ENCODE measurements at regions not wholly inside any gene's neighbourhood (a gene's known extent, or its start where the extent isn't known, plus 50 kb on each side); places are given as distances from the start of the nearest gene placed in this dataset.

DNA sequence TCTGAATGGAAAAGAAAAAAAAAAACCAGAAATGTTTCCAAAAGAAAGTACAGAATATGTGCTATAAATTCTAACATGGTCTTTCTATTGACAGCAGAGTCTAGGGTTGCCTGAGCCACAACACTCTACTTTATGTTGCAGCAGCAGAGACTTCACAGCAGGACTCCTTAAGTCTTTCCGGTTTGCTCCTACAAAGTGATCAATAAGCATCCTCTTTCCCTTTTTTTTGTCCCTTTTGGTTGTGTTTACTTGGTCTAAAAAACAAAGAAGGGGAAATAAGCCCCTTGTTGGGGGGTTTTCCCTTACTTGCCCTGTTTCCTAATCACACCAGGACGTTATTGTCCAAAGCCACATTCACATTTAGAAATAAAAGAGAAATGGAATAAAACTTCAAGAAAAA is 163.1 kb upstream of the MPPED2 start:
- intact Hi-C loops (cut with DNase I): no loop called here
- 59 to 63% (median 60%) methylated on average over 2 of the region's 2 CpGs for WGBS, 3 donors
- no peak overlapping the region for H3K4me3 ChIP-seq
- no peak overlapping the region for H3K27ac ChIP-seq
- ATAC-seq (no peak), DNase-seq (no peak)
- H3K27me3 ChIP-seq (ENCODE audit: insufficient read depth in 3 of 3, low read length in 2 of 3): no peaks in the 10 kb centered on the region
- H3K9me3 ChIP-seq: no peaks in the 10 kb centered on the region
- H3K36me3 ChIP-seq (ENCODE audit: insufficient read depth in 1 of 2, low read depth in 1 of 2): no peaks in the 10 kb centered on the region
- TF ChIP-seq, protein P1, sequence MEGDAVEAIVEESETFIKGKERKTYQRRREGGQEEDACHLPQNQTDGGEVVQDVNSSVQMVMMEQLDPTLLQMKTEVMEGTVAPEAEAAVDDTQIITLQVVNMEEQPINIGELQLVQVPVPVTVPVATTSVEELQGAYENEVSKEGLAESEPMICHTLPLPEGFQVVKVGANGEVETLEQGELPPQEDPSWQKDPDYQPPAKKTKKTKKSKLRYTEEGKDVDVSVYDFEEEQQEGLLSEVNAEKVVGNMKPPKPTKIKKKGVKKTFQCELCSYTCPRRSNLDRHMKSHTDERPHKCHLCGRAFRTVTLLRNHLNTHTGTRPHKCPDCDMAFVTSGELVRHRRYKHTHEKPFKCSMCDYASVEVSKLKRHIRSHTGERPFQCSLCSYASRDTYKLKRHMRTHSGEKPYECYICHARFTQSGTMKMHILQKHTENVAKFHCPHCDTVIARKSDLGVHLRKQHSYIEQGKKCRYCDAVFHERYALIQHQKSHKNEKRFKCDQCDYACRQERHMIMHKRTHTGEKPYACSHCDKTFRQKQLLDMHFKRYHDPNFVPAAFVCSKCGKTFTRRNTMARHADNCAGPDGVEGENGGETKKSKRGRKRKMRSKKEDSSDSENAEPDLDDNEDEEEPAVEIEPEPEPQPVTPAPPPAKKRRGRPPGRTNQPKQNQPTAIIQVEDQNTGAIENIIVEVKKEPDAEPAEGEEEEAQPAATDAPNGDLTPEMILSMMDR (IDR thresholded peaks at IDR 0.05): no peak
- H3K4me1 ChIP-seq: no peaks in the 10 kb centered on the region

- Histone ChIP-seq H3K4me3 (peak overlapping the region; percentile 26), H3K4me1 (peaks cover 4% of the 10 kb centered on the region), H3K27me3 (ENCODE audit: insufficient read depth in 3 of 3, low read length in 2 of 3) (no peaks in the 10 kb centered on the region), H3K9me3 (no peaks in the 10 kb centered on the region), H3K27ac (peak overlapping the region; percentile 79), H3K36me3 (ENCODE audit: insufficient read depth in 1 of 2, low read depth in 1 of 2) (no peaks in the 10 kb centered on the region)
- TF ChIP-seq, protein P1 (IDR thresholded peaks at IDR 0.05): no peak
- WGBS, 3 donors: 30 to 39% (median 32%) methylated on average over 10 of the region's 10 CpGs
- intact Hi-C loops (cut with DNase I): no loop called here
- DNase-seq (no peak), ATAC-seq (peak; percentile 88 to 92 (median 90))
Measured at GRCh38 chr11:30741039-30741550, 154.9 kb upstream of the MPPED2 start.

GRCh38 chr11:30740091-30740490 is 153.9 kb upstream of the MPPED2 start:
- TF ChIP-seq, protein P1 (IDR thresholded peaks at IDR 0.05): no peak
- intact Hi-C loops (cut with DNase I): no loop called here
- H3K27me3 ChIP-seq (ENCODE audit: insufficient read depth in 3 of 3, low read length in 2 of 3): no peaks in the 10 kb centered on the region
- no peak overlapping the region for H3K4me3 ChIP-seq
- no peaks in the 10 kb centered on the region for H3K36me3 ChIP-seq (ENCODE audit: insufficient read depth in 1 of 2, low read depth in 1 of 2)
- ATAC-seq: peak in 3 of 4 donors; percentile 29 to 40 (median 38)
- H3K9me3 ChIP-seq: no peaks in the 10 kb centered on the region
- WGBS, 3 donors: 56 to 67% (median 64%) methylated on average over 1 of the region's 1 CpG
- no peak for DNase-seq
- peak overlapping the region; percentile 79 for H3K27ac ChIP-seq
- H3K4me1 ChIP-seq: peaks cover 4% of the 10 kb centered on the region

GRCh38 chr11:30735946-30736345 is 149.8 kb upstream of the MPPED2 start:
- Histone ChIP-seq H3K27me3 (ENCODE audit: insufficient read depth in 3 of 3, low read length in 2 of 3) (peaks cover 0 to 2% (median 0%) of the 10 kb centered on the region in 3 donors), H3K27ac (no peak overlapping the region), H3K4me3 (no peak overlapping the region), H3K36me3 (ENCODE audit: insufficient read depth in 1 of 2, low read depth in 1 of 2) (no peaks in the 10 kb centered on the region), H3K4me1 (peaks cover 4% of the 10 kb centered on the region), H3K9me3 (no peaks in the 10 kb centered on the region)
- TF ChIP-seq, protein P1 (IDR thresholded peaks at IDR 0.05): no peak
- intact Hi-C loops (cut with DNase I): no loop called here
- no peak for DNase-seq
- ATAC-seq: no peak

GRCh38 chr11:30733748-30734147 is 147.6 kb upstream of the MPPED2 start:
- DNase-seq: no peak
- Histone ChIP-seq H3K27me3 (ENCODE audit: insufficient read depth in 3 of 3, low read length in 2 of 3) (peaks cover 0 to 3% (median 0%) of the 10 kb centered on the region in 3 donors), H3K4me3 (no peak overlapping the region), H3K36me3 (ENCODE audit: insufficient read depth in 1 of 2, low read depth in 1 of 2) (no peaks in the 10 kb centered on the region), H3K9me3 (no peaks in the 10 kb centered on the region), H3K27ac (no peak overlapping the region), H3K4me1 (no peaks in the 10 kb centered on the region)
- WGBS, 3 donors: 69 to 85% (median 80%) methylated on average over 1 of the region's 1 CpG
- no peak for ATAC-seq
- intact Hi-C loops (cut with DNase I): no loop called here
- TF ChIP-seq, protein P1 (IDR thresholded peaks at IDR 0.05): no peak

Data from psoas muscle (tissue), 7 donors.